Esophagus muscularis mucosa (tissue), 4 donors: ENCODE measurements at regions not wholly inside any gene's neighbourhood (a gene's known extent, or its start where the extent isn't known, plus 50 kb on each side); places are given as distances from the start of the nearest gene placed in this dataset.
"Not testable (repeated sequence)": the region's sequence is repeated elsewhere in the genome, so short reads cannot be mapped to it uniquely, and the experiment has no call there.

Experiments used
- DNase-seq: peaks from one replicate; pipeline ENCODE4 v3.0.0-alpha.2; 2017; ENCODE audit errors: extremely low spot score
- H3K27ac ChIP-seq, 4 donors: fragments of 200-600 bp; sonication (generic); replicated peaks in 1 of 4; 1 replicate in 3 of 4; 2 replicates in 1 of 4; pipeline ENCODE4 v1.5.1; 2016 to 2019; ENCODE audit warnings: mild to moderate bottlenecking in 1 of 4
- H3K27me3 ChIP-seq, 4 donors: fragments of 200-600 bp; sonication (generic); one replicate each; pipeline versions ENCODE4 v1.5.1 to v1.6.0; 2016 to 2019
- H3K36me3 ChIP-seq, 4 donors: fragments of 200-600 bp; sonication (generic); one replicate each; pipeline ENCODE4 v1.5.1; 2016 to 2019
- H3K4me1 ChIP-seq, 4 donors: fragments of 200-600 bp; sonication (generic); one replicate each; pipeline ENCODE4 v1.5.1; 2016 to 2019
- H3K4me3 ChIP-seq, 4 donors: fragments of 200-600 bp; sonication (generic); 1 replicate in 2 of 4; 2 replicates in 2 of 4; pipeline ENCODE4 v1.5.1; 2016 to 2019; ENCODE audit warnings: mild to moderate bottlenecking in 4 of 4, moderate library complexity in 1 of 4
- H3K9me3 ChIP-seq, 4 donors: fragments of 200-600 bp; sonication (generic); 1 replicate in 3 of 4; 2 replicates in 1 of 4; pipeline ENCODE4 v1.5.1; 2016 to 2019
- EP300 ChIP-seq: sonication (generic); formaldehyde crosslinking; IDR thresholded peaks from one replicate; pipeline ENCODE4 v1.6.1; 2017; ENCODE audit warnings: antibody characterized with exemption
- POLR2A ChIP-seq: fragments of 450-650 bp; IDR thresholded peaks from one replicate; pipeline ENCODE4 v1.6.1; 2017; ENCODE audit warnings: antibody characterized with exemption, moderate library complexity, mild to moderate bottlenecking, low read depth
- POLR2AphosphoS5 ChIP-seq, 2 donors: sonication (generic); formaldehyde crosslinking; IDR thresholded peaks; one replicate each; pipeline ENCODE4 v1.6.1; 2017; ENCODE audit warnings: antibody characterized with exemption in 2 of 2
- WGBS: methylation state at CpG from one replicate; pipeline ENCODE4 v1.1.5; 2018; 5-methylcytosine and 5-hydroxymethylcytosine counted together
- intact Hi-C: fragments of 100-400 bp; cut with DNase I; formaldehyde crosslinking; loops from one replicate; pipeline ENCODE4 v1.15.1; 2023
- TF ChIP-seq, protein P1 (sequence below), 3 experiments: fragments of 200-600 bp in 2 of 3; fragments of 450-650 bp in 1 of 3; sonication (generic) in 2 of 3; IDR thresholded peaks; one replicate each; pipeline ENCODE4 v1.5.1; 2017 to 2019; ENCODE audit warnings: antibody characterized with exemption in 3 of 3, mild to moderate bottlenecking in 2 of 3, moderate library complexity in 1 of 3

DNA sequence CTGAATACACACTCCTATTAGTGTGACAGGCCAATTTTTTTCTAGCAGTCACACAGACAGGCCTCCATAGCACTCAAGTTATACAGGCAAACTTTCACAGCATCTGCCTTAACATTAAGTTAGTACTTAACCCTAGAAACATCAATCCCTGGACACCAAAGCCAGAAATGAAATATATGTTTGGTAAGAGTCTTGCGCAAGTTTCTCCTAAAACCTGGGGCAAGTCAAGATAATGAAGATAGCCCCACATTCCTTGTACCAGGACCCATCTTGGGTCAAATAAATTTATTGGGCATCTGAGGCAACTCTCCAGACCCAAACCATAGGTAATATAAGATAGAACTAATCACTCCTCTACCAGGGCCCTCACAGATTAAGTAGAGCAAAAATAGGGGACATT, 70.8 kb upstream of the ZNF92 start:
- intact Hi-C loops: loop anchor here (10.0 kb wide), 1 partner anchor 348 kb away; no protein-coding TSS in a partner anchor
- H3K9me3 ChIP-seq: no peaks in the 10 kb centered on the region
- peaks cover 0 to 23% (median 0%) of the 10 kb centered on the region in 4 donors for H3K27me3 ChIP-seq
- no peaks in the 10 kb centered on the region for H3K4me1 ChIP-seq
- no peak overlapping the region for H3K27ac ChIP-seq
- no peaks in the 10 kb centered on the region for H3K36me3 ChIP-seq
- DNase-seq: no peak
- 100% methylated on average over 1 of the region's 1 CpG for WGBS
- TF ChIP-seq, protein P1, sequence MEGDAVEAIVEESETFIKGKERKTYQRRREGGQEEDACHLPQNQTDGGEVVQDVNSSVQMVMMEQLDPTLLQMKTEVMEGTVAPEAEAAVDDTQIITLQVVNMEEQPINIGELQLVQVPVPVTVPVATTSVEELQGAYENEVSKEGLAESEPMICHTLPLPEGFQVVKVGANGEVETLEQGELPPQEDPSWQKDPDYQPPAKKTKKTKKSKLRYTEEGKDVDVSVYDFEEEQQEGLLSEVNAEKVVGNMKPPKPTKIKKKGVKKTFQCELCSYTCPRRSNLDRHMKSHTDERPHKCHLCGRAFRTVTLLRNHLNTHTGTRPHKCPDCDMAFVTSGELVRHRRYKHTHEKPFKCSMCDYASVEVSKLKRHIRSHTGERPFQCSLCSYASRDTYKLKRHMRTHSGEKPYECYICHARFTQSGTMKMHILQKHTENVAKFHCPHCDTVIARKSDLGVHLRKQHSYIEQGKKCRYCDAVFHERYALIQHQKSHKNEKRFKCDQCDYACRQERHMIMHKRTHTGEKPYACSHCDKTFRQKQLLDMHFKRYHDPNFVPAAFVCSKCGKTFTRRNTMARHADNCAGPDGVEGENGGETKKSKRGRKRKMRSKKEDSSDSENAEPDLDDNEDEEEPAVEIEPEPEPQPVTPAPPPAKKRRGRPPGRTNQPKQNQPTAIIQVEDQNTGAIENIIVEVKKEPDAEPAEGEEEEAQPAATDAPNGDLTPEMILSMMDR (IDR thresholded peaks at IDR 0.05): no peak
- TF ChIP-seq EP300 (no peak), POLR2AphosphoS5 (IDR thresholded peaks at IDR 0.05) (no peak), POLR2A (no peak)
- no peak overlapping the region for H3K4me3 ChIP-seq

DNA sequence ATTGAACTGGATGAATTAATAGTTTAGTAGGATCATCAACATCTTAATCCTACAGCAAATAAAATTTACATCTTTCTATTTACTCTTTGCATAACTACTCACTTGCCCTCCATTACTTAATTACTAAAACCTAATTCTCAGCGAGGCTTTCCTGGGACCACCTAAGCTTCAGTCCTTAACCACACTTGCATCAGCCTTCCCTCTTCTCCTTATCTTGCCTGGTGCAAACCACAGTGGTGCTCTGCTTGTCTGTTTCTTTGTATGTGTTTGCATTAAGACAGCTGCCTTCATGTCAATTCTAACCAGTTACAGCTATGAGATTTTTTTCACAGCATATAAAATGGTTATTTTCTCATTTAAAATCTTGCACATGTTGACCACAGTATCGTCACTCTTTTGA, 72.6 kb upstream of the ZNF92 start:
- no peak overlapping the region for H3K4me3 ChIP-seq
- no peak overlapping the region for H3K27ac ChIP-seq
- 48% methylated on average over 2 of the region's 2 CpGs for WGBS
- no peaks in the 10 kb centered on the region for H3K4me1 ChIP-seq
- DNase-seq: no peak
- H3K9me3 ChIP-seq: no peaks in the 10 kb centered on the region
- peaks cover 0 to 20% (median 0%) of the 10 kb centered on the region in 4 donors for H3K27me3 ChIP-seq
- H3K36me3 ChIP-seq: no peaks in the 10 kb centered on the region
- TF ChIP-seq, protein P1 (IDR thresholded peaks at IDR 0.05): no peak
- no peak for TF ChIP-seq POLR2A
- no peak for TF ChIP-seq EP300
- no peak for TF ChIP-seq POLR2AphosphoS5 (IDR thresholded peaks at IDR 0.05)
- intact Hi-C loops: loop anchor here (10.0 kb wide), 1 partner anchor 346 kb away; no protein-coding TSS in a partner anchor

DNA sequence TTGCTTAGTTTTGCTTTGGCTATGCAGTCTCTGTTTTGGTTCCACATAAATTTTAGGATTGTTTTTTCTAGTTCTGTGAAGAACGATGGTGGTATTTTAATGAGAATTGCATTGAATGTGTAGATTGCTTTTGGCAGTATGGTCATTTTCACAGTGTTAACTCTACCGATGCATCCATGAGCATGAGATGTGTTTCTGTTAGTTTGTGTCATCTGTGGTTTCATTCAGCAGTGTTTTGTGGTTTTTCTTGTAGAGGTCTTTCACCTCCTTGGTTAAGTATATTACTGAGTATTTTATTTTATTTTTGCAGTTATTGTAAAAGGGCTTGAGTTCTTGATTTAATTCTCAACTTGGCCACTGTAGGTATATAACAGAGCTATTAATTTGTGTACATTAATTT, 78.2 kb upstream of the ZNF92 start:
- DNase-seq: no peak
- H3K27ac ChIP-seq: no peak overlapping the region
- H3K4me3 ChIP-seq: no peak overlapping the region
- H3K4me1 ChIP-seq: no peaks in the 10 kb centered on the region
- no peaks in the 10 kb centered on the region for H3K36me3 ChIP-seq
- intact Hi-C loops: no loop called here
- WGBS: 96% methylated on average over 2 of the region's 2 CpGs
- H3K27me3 ChIP-seq: peaks cover 0 to 13% (median 0%) of the 10 kb centered on the region in 4 donors
- TF ChIP-seq POLR2A: no peak
- no peak for TF ChIP-seq EP300
- TF ChIP-seq, protein P1 (IDR thresholded peaks at IDR 0.05): no peak
- TF ChIP-seq POLR2AphosphoS5 (IDR thresholded peaks at IDR 0.05): no peak
- H3K9me3 ChIP-seq: no peaks in the 10 kb centered on the region

DNA sequence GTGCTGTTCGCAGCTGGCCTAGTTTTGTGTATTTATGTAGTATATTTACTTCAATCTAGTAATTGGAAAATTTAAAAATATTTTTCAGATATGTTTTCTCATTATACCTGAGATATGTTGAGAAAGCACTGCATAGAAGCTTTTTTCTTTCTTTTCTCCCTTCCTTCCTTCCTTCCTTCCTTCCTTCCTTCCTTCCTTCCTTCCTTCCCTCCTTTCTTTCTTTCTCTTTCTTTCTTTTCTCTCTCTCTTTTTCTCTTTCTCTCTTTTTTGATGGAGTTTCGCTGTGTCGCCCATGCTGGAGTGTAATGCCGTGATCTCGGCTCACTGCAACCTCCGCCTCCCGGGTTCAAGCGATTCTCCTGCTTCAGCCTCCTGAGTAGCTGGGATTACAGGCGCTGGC, 83.3 kb upstream of the ZNF92 start:
- H3K36me3 ChIP-seq, H3K27ac ChIP-seq, DNase-seq, H3K27me3 ChIP-seq, H3K4me3 ChIP-seq, intact Hi-C loops, H3K4me1 ChIP-seq, H3K9me3 ChIP-seq: not testable (repeated sequence)
- WGBS: 94% methylated on average over 9 of the region's 9 CpGs

DNA sequence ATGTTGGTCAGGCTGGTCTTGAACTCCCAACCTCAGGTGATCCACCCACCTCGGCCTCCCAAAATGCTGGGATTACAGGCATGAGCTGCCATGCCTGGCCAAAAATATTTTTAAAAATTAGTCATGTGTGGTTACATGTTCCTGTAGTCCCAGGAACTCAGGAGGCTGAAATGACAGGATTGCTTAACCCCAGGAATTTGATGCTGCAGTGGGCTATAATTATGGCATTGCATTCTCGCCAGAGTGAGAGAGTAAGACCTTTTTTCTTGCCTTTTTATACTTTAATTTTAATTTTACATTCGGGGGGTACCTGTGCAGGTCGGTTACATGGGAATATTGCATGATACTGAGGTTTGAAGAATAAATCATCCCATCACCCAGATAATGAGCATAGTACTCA, 86.6 kb upstream of the ZNF92 start:
- 90% methylated on average over 4 of the region's 4 CpGs for WGBS
- TF ChIP-seq EP300 (no peak), POLR2AphosphoS5 (IDR thresholded peaks at IDR 0.05) (no peak)
- TF ChIP-seq, protein P1 (IDR thresholded peaks at IDR 0.05): no peak
- no peak for DNase-seq
- Histone ChIP-seq H3K36me3 (no peaks in the 10 kb centered on the region), H3K4me1 (no peaks in the 10 kb centered on the region), H3K9me3 (no peaks in the 10 kb centered on the region), H3K4me3 (no peak overlapping the region), H3K27ac (no peak overlapping the region), H3K27me3 (peaks cover 0 to 5% (median 0%) of the 10 kb centered on the region in 4 donors)
- intact Hi-C loops: no loop called here
